ENCODE measurements at regions not wholly inside any gene's neighbourhood (a gene's known extent, or its start where the extent isn't known, plus 50 kb on each side); places are given as distances from the start of the nearest gene placed in this dataset.

DNA sequence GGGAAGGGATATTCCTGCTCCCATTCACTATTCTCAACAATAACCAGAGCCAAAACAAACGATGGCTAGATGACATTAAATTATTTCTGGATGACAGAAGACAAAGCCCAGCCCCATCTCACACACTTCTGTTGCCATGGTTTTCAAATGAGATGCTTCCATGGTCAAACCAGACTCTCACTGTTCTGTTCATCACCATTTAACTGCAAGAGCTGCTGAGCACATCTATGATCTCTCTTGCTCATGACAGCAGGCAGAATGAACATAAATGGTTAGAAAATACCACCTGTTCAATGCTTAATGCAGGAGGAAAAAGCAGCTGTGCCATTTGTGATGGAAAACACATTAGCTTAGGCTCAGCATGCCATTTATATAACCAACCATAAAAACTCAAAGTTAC, 758.6 kb upstream of the ZWINT start:
- 0% methylated on average over 1 of the region's 1 CpG for WGBS (ENCODE audit: insufficient coverage, insufficient replicate concordance, low lambda C conversion rate, missing lambda C conversion rate)
- CTCF ChIA-PET: no interaction called here
- no peak overlapping the region for H2AFZ ChIP-seq (ENCODE audit: control insufficient read depth, low read depth, low read length)
- POLR2A ChIA-PET: no interaction called here
- H3K4me3 ChIP-seq: no peak overlapping the region
- ATAC-seq: no peak
- SMC1A ChIA-PET (ENCODE audit: uncharacterized antibody, unreplicated experiment): no interaction called here
- DNase-seq (ENCODE audit: low read depth, low spot score): no peak
- no peak overlapping the region for H3K9ac ChIP-seq (ENCODE audit: control insufficient read depth, insufficient read depth, low read length)
- no peaks in the 10 kb centered on the region for H3K9me3 ChIP-seq (replicated peaks; ENCODE audit: control insufficient read depth, insufficient read depth, low read length)
- intact Hi-C loops (cut with micrococcal nuclease; ENCODE audit: unreplicated experiment) (no loop called here), in situ Hi-C loops (cut with MboI) (no loop called here)
- no TSS peak for BruUV-seq (replicated peaks)
- no peaks in the 10 kb centered on the region for H4K20me1 ChIP-seq (ENCODE audit: control insufficient read depth, insufficient read depth)
- no peak for FAIRE-seq
- no peak overlapping the region for H3K4me2 ChIP-seq (ENCODE audit: control insufficient read depth, insufficient read depth)
- no peak overlapping the region for H3K27ac ChIP-seq (ENCODE audit: control insufficient read depth, insufficient read depth)
- H3K36me3 ChIP-seq (ENCODE audit: control insufficient read depth in 2 of 2, insufficient read depth in 2 of 2, low read length in 1 of 2): no peaks in the 10 kb centered on the region
- RAD21 ChIA-PET (ENCODE audit: unreplicated experiment): no interaction called here
- H3K4me1 ChIP-seq (ENCODE audit: control insufficient read depth, insufficient read depth, low read length): no peaks in the 10 kb centered on the region
- no peaks in the 10 kb centered on the region for H3K79me2 ChIP-seq (ENCODE audit: control insufficient read depth, insufficient read depth, low read length)
- no peaks in the 10 kb centered on the region for H3K27me3 ChIP-seq (replicated peaks in 1 of 2; ENCODE audit: control insufficient read depth in 2 of 2, insufficient read depth in 2 of 2, low read length in 1 of 2)
- TF ChIP-seq IKZF1 (conservative IDR thresholded peaks at IDR 0.05) (no peak), BHLHE40 (IDR thresholded peaks at IDR 0.05; ENCODE audit: borderline replicate concordance in 1 of 2, low read depth in 2 of 2, low read length in 1 of 2) (no peak), CBX3 (IDR thresholded peaks at IDR 0.05; ENCODE audit: borderline replicate concordance, low read depth) (no peak), NR2C1 (IDR thresholded peaks at IDR 0.05) (no peak)

DNA sequence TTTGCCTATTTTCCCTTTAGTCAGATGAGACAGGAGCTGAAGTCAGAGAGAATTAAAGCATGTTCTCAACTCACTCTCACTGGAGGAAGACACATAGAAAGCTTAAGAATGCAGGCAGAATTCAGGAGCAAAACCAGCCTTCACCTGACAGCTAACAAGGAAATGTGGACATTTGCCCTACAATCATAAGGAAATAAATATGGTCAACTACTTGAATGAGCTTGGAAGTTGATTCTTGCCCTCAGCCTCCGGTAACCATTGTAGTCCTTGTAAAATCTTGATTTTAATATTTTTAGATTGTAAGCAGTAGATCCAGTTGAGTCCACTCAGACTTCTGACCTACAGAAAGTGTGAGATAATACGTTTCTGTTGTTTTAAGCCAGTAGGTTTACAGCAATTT, 752.5 kb upstream of the ZWINT start:
- POLR2A ChIA-PET: no interaction called here
- Histone ChIP-seq H3K27ac (ENCODE audit: control insufficient read depth, insufficient read depth) (no peak overlapping the region), H3K27me3 (replicated peaks in 1 of 2; ENCODE audit: control insufficient read depth in 2 of 2, insufficient read depth in 2 of 2, low read length in 1 of 2) (no peaks in the 10 kb centered on the region), H3K4me3 (no peak overlapping the region), H3K79me2 (ENCODE audit: control insufficient read depth, insufficient read depth, low read length) (no peaks in the 10 kb centered on the region), H3K9ac (ENCODE audit: control insufficient read depth, insufficient read depth, low read length) (no peak overlapping the region), H3K4me2 (ENCODE audit: control insufficient read depth, insufficient read depth) (no peak overlapping the region), H3K36me3 (ENCODE audit: control insufficient read depth in 2 of 2, insufficient read depth in 2 of 2, low read length in 1 of 2) (no peaks in the 10 kb centered on the region), H2AFZ (ENCODE audit: control insufficient read depth, low read depth, low read length) (no peak overlapping the region), H3K4me1 (ENCODE audit: control insufficient read depth, insufficient read depth, low read length) (no peaks in the 10 kb centered on the region), H3K9me3 (replicated peaks; ENCODE audit: control insufficient read depth, insufficient read depth, low read length) (no peaks in the 10 kb centered on the region), H4K20me1 (ENCODE audit: control insufficient read depth, insufficient read depth) (no peaks in the 10 kb centered on the region)
- TF ChIP-seq SIN3A (IDR thresholded peaks at IDR 0.05; ENCODE audit: low read depth, low read length): no peak
- RAD21 ChIA-PET (ENCODE audit: unreplicated experiment): no interaction called here
- 17% methylated on average over 2 of the region's 2 CpGs for WGBS (ENCODE audit: insufficient coverage, insufficient replicate concordance, low lambda C conversion rate, missing lambda C conversion rate)
- ATAC-seq (no peak), DNase-seq (ENCODE audit: low read depth, low spot score) (no peak), FAIRE-seq (no peak)
- CTCF ChIA-PET: no interaction called here
- in situ Hi-C loops (cut with MboI): no loop called here
- intact Hi-C loops (cut with micrococcal nuclease; ENCODE audit: unreplicated experiment): no loop called here
- BruUV-seq (replicated peaks): no TSS peak
- SMC1A ChIA-PET (ENCODE audit: uncharacterized antibody, unreplicated experiment): interaction anchor here (0.6 kb wide), 1 partner anchor 547 kb away, joined by 3 read pairs; no protein-coding TSS in a partner anchor

Data from GM12878 (cell line).